HG02852 (cell line): ENCODE measurements at regions not wholly inside any gene's neighbourhood (a gene's known extent, or its start where the extent isn't known, plus 50 kb on each side); places are given as distances from the start of the nearest gene placed in this dataset.
"Not testable (repeated sequence)": the region's sequence is repeated elsewhere in the genome, so short reads cannot be mapped to it uniquely, and the experiment has no call there.

ENCODE experiments used
- ATAC-seq: cut with Tn5 transposase; IDR thresholded peaks from one replicate; pipeline ENCODE4 v1.9.1; 2021; ENCODE audit warnings: mild to moderate bottlenecking, moderate library complexity; ENCODE audit not compliant: unreplicated experiment

- no peak for ATAC-seq
Measured at GRCh38 chr18:10164271-10165071, 250.7 kb downstream of the VAPA start.

GRCh38 chr18:10166164-10166807, 252.5 kb downstream of the VAPA start:
- no peak for ATAC-seq

- no peak for ATAC-seq
Measured at GRCh38 chr18:10167759-10168158, 253.9 kb downstream of the VAPA start.

- no peak for ATAC-seq
Measured at GRCh38 chr18:10168477-10168876, 254.7 kb downstream of the VAPA start.

GRCh38 chr18:10169064-10169562, 255.3 kb downstream of the VAPA start:
- ATAC-seq, result no peak

GRCh38 chr18:10169814-10170213, 256.0 kb downstream of the VAPA start:
- ATAC-seq, result no peak

- ATAC-seq, result no peak
Measured at GRCh38 chr18:10170375-10170774, 256.6 kb downstream of the VAPA start.

- not testable (repeated sequence) for ATAC-seq
Measured at GRCh38 chr18:10175333-10175732, 261.5 kb downstream of the VAPA start.

GRCh38 chr18:10179326-10179725, 265.5 kb downstream of the VAPA start:
- not testable (repeated sequence) for ATAC-seq

- ATAC-seq, result no peak
Measured at GRCh38 chr18:10182009-10182624, 268.3 kb downstream of the VAPA start.

- no peak for ATAC-seq
Measured at GRCh38 chr18:10184776-10185175, 269.7 kb upstream of the APCDD1 start.

- ATAC-seq, result no peak
Measured at GRCh38 chr18:10188971-10189810, 265.2 kb upstream of the APCDD1 start.

- no peak for ATAC-seq
Measured at GRCh38 chr18:10190564-10190963, 263.9 kb upstream of the APCDD1 start.

- ATAC-seq, result no peak
Measured at GRCh38 chr18:10193444-10193843, 261.0 kb upstream of the APCDD1 start.

GRCh38 chr18:10194592-10194991, 259.8 kb upstream of the APCDD1 start:
- no peak for ATAC-seq

GRCh38 chr18:10195529-10195928, 258.9 kb upstream of the APCDD1 start:
- no peak for ATAC-seq

GRCh38 chr18:10197097-10197496, 257.3 kb upstream of the APCDD1 start:
- ATAC-seq, result no peak

GRCh38 chr18:10201226-10201625, 253.2 kb upstream of the APCDD1 start:
- ATAC-seq, result no peak

GRCh38 chr18:10201659-10202058, 252.8 kb upstream of the APCDD1 start:
- no peak for ATAC-seq

- no peak for ATAC-seq
Measured at GRCh38 chr18:10202845-10203321, 251.6 kb upstream of the APCDD1 start.

GRCh38 chr18:10205151-10205550, 249.3 kb upstream of the APCDD1 start:
- ATAC-seq, result no peak
